ENCODE measurements at regions not wholly inside any gene's neighbourhood (a gene's known extent, or its start where the extent isn't known, plus 50 kb on each side); places are given as distances from the start of the nearest gene placed in this dataset.

GRCh38 chr4:175378372-175378771 lies 433.7 kb downstream of the GPM6A start:
- H3K4me3 ChIP-seq (ENCODE audit: low read depth in 1 of 2, low read length in 2 of 2): no peak overlapping the region

GRCh38 chr4:175380841-175381240 lies 431.2 kb downstream of the GPM6A start:
- Histone ChIP-seq H3K9ac (ENCODE audit: low read depth in 1 of 2, low read length in 2 of 2) (no peak overlapping the region), H3K27ac (ENCODE audit: low read depth, low read length) (no peak overlapping the region), H3K9me3 (ENCODE audit: control insufficient read depth in 1 of 2, low read length in 2 of 2) (no peaks in the 10 kb centered on the region), H3K4me3 (ENCODE audit: low read depth in 1 of 2, low read length in 2 of 2) (no peak overlapping the region), H3K36me3 (ENCODE audit: control insufficient read depth in 1 of 2, insufficient read depth in 2 of 2, low read length in 2 of 2) (no peaks in the 10 kb centered on the region), H3K27me3 (ENCODE audit: control insufficient read depth in 1 of 2, insufficient read depth in 2 of 2, low read length in 2 of 2) (no peaks in the 10 kb centered on the region), H3K4me1 (ENCODE audit: control insufficient read depth in 1 of 2, insufficient read depth in 2 of 2, low read length in 2 of 2) (no peaks in the 10 kb centered on the region)

More at GRCh38 chr4:175378372-175378771, 433.7 kb downstream of the GPM6A start:
- H3K9me3 ChIP-seq (ENCODE audit: control insufficient read depth in 1 of 2, low read length in 2 of 2): peaks cover 0 to 2% of the 10 kb centered on the region in 2 donors
- no peak overlapping the region for H3K27ac ChIP-seq (ENCODE audit: low read depth, low read length)
- H3K4me1 ChIP-seq (ENCODE audit: control insufficient read depth in 1 of 2, insufficient read depth in 2 of 2, low read length in 2 of 2): no peaks in the 10 kb centered on the region
- no peak overlapping the region for H3K9ac ChIP-seq (ENCODE audit: low read depth in 1 of 2, low read length in 2 of 2)
- H3K36me3 ChIP-seq (ENCODE audit: control insufficient read depth in 1 of 2, insufficient read depth in 2 of 2, low read length in 2 of 2): no peaks in the 10 kb centered on the region
- no peaks in the 10 kb centered on the region for H3K27me3 ChIP-seq (ENCODE audit: control insufficient read depth in 1 of 2, insufficient read depth in 2 of 2, low read length in 2 of 2)

- H3K4me1 ChIP-seq (ENCODE audit: control insufficient read depth in 1 of 2, insufficient read depth in 2 of 2, low read length in 2 of 2): no peaks in the 10 kb centered on the region
- H3K4me3 ChIP-seq (ENCODE audit: low read depth in 1 of 2, low read length in 2 of 2): no peak overlapping the region
- no peak overlapping the region for H3K27ac ChIP-seq (ENCODE audit: low read depth, low read length)
- no peaks in the 10 kb centered on the region for H3K36me3 ChIP-seq (ENCODE audit: control insufficient read depth in 1 of 2, insufficient read depth in 2 of 2, low read length in 2 of 2)
- H3K9me3 ChIP-seq (ENCODE audit: control insufficient read depth in 1 of 2, low read length in 2 of 2): peaks cover 0 to 2% of the 10 kb centered on the region in 2 donors
- H3K9ac ChIP-seq (ENCODE audit: low read depth in 1 of 2, low read length in 2 of 2): no peak overlapping the region
- H3K27me3 ChIP-seq (ENCODE audit: control insufficient read depth in 1 of 2, insufficient read depth in 2 of 2, low read length in 2 of 2): no peaks in the 10 kb centered on the region
These were observed 426.3 kb downstream of the GPM6A start for GRCh38 chr4:175385797-175386196.

GRCh38 chr4:175386776-175387507 lies 425.1 kb downstream of the GPM6A start:
- Histone ChIP-seq H3K9me3 (ENCODE audit: control insufficient read depth in 1 of 2, low read length in 2 of 2) (peaks cover 0 to 2% of the 10 kb centered on the region in 2 donors), H3K27me3 (ENCODE audit: control insufficient read depth in 1 of 2, insufficient read depth in 2 of 2, low read length in 2 of 2) (no peaks in the 10 kb centered on the region), H3K36me3 (ENCODE audit: control insufficient read depth in 1 of 2, insufficient read depth in 2 of 2, low read length in 2 of 2) (no peaks in the 10 kb centered on the region), H3K4me3 (ENCODE audit: low read depth in 1 of 2, low read length in 2 of 2) (no peak overlapping the region), H3K27ac (ENCODE audit: low read depth, low read length) (no peak overlapping the region), H3K4me1 (ENCODE audit: control insufficient read depth in 1 of 2, insufficient read depth in 2 of 2, low read length in 2 of 2) (no peaks in the 10 kb centered on the region), H3K9ac (ENCODE audit: low read depth in 1 of 2, low read length in 2 of 2) (no peak overlapping the region)

- Histone ChIP-seq H3K9ac (ENCODE audit: low read depth in 1 of 2, low read length in 2 of 2) (no peak overlapping the region), H3K36me3 (ENCODE audit: control insufficient read depth in 1 of 2, insufficient read depth in 2 of 2, low read length in 2 of 2) (no peaks in the 10 kb centered on the region), H3K27me3 (ENCODE audit: control insufficient read depth in 1 of 2, insufficient read depth in 2 of 2, low read length in 2 of 2) (no peaks in the 10 kb centered on the region), H3K4me1 (ENCODE audit: control insufficient read depth in 1 of 2, insufficient read depth in 2 of 2, low read length in 2 of 2) (no peaks in the 10 kb centered on the region), H3K4me3 (ENCODE audit: low read depth in 1 of 2, low read length in 2 of 2) (no peak overlapping the region), H3K9me3 (ENCODE audit: control insufficient read depth in 1 of 2, low read length in 2 of 2) (peaks cover 3 to 10% of the 10 kb centered on the region in 2 donors), H3K27ac (ENCODE audit: low read depth, low read length) (no peak overlapping the region)
These were observed 417.9 kb downstream of the GPM6A start for GRCh38 chr4:175394208-175394607.

- Histone ChIP-seq H3K27ac (ENCODE audit: low read depth, low read length) (no peak overlapping the region), H3K36me3 (ENCODE audit: control insufficient read depth in 1 of 2, insufficient read depth in 2 of 2, low read length in 2 of 2) (no peaks in the 10 kb centered on the region), H3K27me3 (ENCODE audit: control insufficient read depth in 1 of 2, insufficient read depth in 2 of 2, low read length in 2 of 2) (no peaks in the 10 kb centered on the region), H3K9me3 (ENCODE audit: control insufficient read depth in 1 of 2, low read length in 2 of 2) (peaks cover 0 to 3% of the 10 kb centered on the region in 2 donors), H3K4me3 (ENCODE audit: low read depth in 1 of 2, low read length in 2 of 2) (no peak overlapping the region), H3K4me1 (ENCODE audit: control insufficient read depth in 1 of 2, insufficient read depth in 2 of 2, low read length in 2 of 2) (no peaks in the 10 kb centered on the region), H3K9ac (ENCODE audit: low read depth in 1 of 2, low read length in 2 of 2) (no peak overlapping the region)
These were observed 406.1 kb downstream of the GPM6A start for GRCh38 chr4:175405961-175406360.

- Histone ChIP-seq H3K27ac (ENCODE audit: low read depth, low read length) (no peak overlapping the region), H3K4me1 (ENCODE audit: control insufficient read depth in 1 of 2, insufficient read depth in 2 of 2, low read length in 2 of 2) (no peaks in the 10 kb centered on the region)
These were observed 404.1 kb downstream of the GPM6A start for GRCh38 chr4:175407926-175408325.

GRCh38 chr4:175411251-175411650 lies 400.8 kb downstream of the GPM6A start:
- H3K9ac ChIP-seq (ENCODE audit: low read depth in 1 of 2, low read length in 2 of 2): no peak overlapping the region
- no peaks in the 10 kb centered on the region for H3K9me3 ChIP-seq (ENCODE audit: control insufficient read depth in 1 of 2, low read length in 2 of 2)
- no peak overlapping the region for H3K27ac ChIP-seq (ENCODE audit: low read depth, low read length)
- no peaks in the 10 kb centered on the region for H3K27me3 ChIP-seq (ENCODE audit: control insufficient read depth in 1 of 2, insufficient read depth in 2 of 2, low read length in 2 of 2)
- H3K4me1 ChIP-seq (ENCODE audit: control insufficient read depth in 1 of 2, insufficient read depth in 2 of 2, low read length in 2 of 2): no peaks in the 10 kb centered on the region
- no peaks in the 10 kb centered on the region for H3K36me3 ChIP-seq (ENCODE audit: control insufficient read depth in 1 of 2, insufficient read depth in 2 of 2, low read length in 2 of 2)
- H3K4me3 ChIP-seq (ENCODE audit: low read depth in 1 of 2, low read length in 2 of 2): no peak overlapping the region

More at GRCh38 chr4:175407926-175408325, 404.1 kb downstream of the GPM6A start:
- H3K9me3 ChIP-seq (ENCODE audit: control insufficient read depth in 1 of 2, low read length in 2 of 2): no peaks in the 10 kb centered on the region
- no peak overlapping the region for H3K4me3 ChIP-seq (ENCODE audit: low read depth in 1 of 2, low read length in 2 of 2)
- H3K36me3 ChIP-seq (ENCODE audit: control insufficient read depth in 1 of 2, insufficient read depth in 2 of 2, low read length in 2 of 2): no peaks in the 10 kb centered on the region
- no peak overlapping the region for H3K9ac ChIP-seq (ENCODE audit: low read depth in 1 of 2, low read length in 2 of 2)
- H3K27me3 ChIP-seq (ENCODE audit: control insufficient read depth in 1 of 2, insufficient read depth in 2 of 2, low read length in 2 of 2): no peaks in the 10 kb centered on the region

GRCh38 chr4:175412161-175412560 lies 399.9 kb downstream of the GPM6A start:
- Histone ChIP-seq H3K27ac (ENCODE audit: low read depth, low read length) (no peak overlapping the region), H3K27me3 (ENCODE audit: control insufficient read depth in 1 of 2, insufficient read depth in 2 of 2, low read length in 2 of 2) (no peaks in the 10 kb centered on the region), H3K9ac (ENCODE audit: low read depth in 1 of 2, low read length in 2 of 2) (no peak overlapping the region), H3K4me3 (ENCODE audit: low read depth in 1 of 2, low read length in 2 of 2) (no peak overlapping the region), H3K9me3 (ENCODE audit: control insufficient read depth in 1 of 2, low read length in 2 of 2) (no peaks in the 10 kb centered on the region), H3K4me1 (ENCODE audit: control insufficient read depth in 1 of 2, insufficient read depth in 2 of 2, low read length in 2 of 2) (no peaks in the 10 kb centered on the region), H3K36me3 (ENCODE audit: control insufficient read depth in 1 of 2, insufficient read depth in 2 of 2, low read length in 2 of 2) (no peaks in the 10 kb centered on the region)

GRCh38 chr4:175412746-175413145 lies 399.3 kb downstream of the GPM6A start:
- H3K27ac ChIP-seq (ENCODE audit: low read depth, low read length): no peak overlapping the region
- no peaks in the 10 kb centered on the region for H3K4me1 ChIP-seq (ENCODE audit: control insufficient read depth in 1 of 2, insufficient read depth in 2 of 2, low read length in 2 of 2)
- no peaks in the 10 kb centered on the region for H3K9me3 ChIP-seq (ENCODE audit: control insufficient read depth in 1 of 2, low read length in 2 of 2)

More at GRCh38 chr4:175412746-175413145, 399.3 kb downstream of the GPM6A start:
- H3K4me3 ChIP-seq (ENCODE audit: low read depth in 1 of 2, low read length in 2 of 2): no peak overlapping the region
- H3K9ac ChIP-seq (ENCODE audit: low read depth in 1 of 2, low read length in 2 of 2): no peak overlapping the region
- no peaks in the 10 kb centered on the region for H3K36me3 ChIP-seq (ENCODE audit: control insufficient read depth in 1 of 2, insufficient read depth in 2 of 2, low read length in 2 of 2)
- no peaks in the 10 kb centered on the region for H3K27me3 ChIP-seq (ENCODE audit: control insufficient read depth in 1 of 2, insufficient read depth in 2 of 2, low read length in 2 of 2)
